ENCODE measurements at regions not wholly inside any gene's neighbourhood (a gene's known extent, or its start where the extent isn't known, plus 50 kb on each side); places are given as distances from the start of the nearest gene placed in this dataset.

GRCh38 chr1:213750231-213751063 lies 237.3 kb upstream of the PROX1 start:
- Histone ChIP-seq H3K4me3 (no peak overlapping the region), H3K27me3 (replicated peaks in 1 of 7) (no peaks in the 10 kb centered on the region), H3K36me3 (no peaks in the 10 kb centered on the region), H3K9me3 (peaks cover 0 to 10% (median 0%) of the 10 kb centered on the region in 8 donors), H3K27ac (no peak overlapping the region), H3K4me1 (no peaks in the 10 kb centered on the region)
- DNase-seq: no peak
- TF ChIP-seq POLR2AphosphoS5 (IDR thresholded peaks at IDR 0.05): no peak
- no peak for TF ChIP-seq POLR2A (IDR thresholded peaks at IDR 0.05)
- TF ChIP-seq CTCF (IDR thresholded peaks at IDR 0.05 in 8 of 11, conservative IDR thresholded peaks at IDR 0.05 in 3 of 11): no peak
- intact Hi-C loops (cut with DNase I; ENCODE audit: low total_unique reads): no loop called here
- WGBS, 5 donors: 53 to 63% (median 57%) methylated on average over 6 of the region's 6 CpGs

DNA sequence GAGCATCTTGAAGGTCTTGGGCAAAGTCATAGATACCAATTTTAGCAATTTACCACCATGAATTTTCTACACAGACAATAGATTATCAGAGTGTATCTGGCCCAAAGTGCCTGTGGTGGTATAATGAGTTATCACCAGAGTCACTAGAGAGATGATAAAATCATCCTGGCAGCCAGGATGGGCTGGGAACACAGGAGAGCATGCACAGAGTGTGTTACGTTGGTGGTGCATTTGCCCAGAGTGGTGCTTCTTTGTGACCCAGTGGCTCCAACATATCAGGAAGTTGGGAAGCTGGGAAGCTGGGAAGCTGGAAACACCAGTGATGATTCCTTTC lies 236.7 kb upstream of the PROX1 start:
- Histone ChIP-seq H3K9me3 (peaks cover 0 to 10% (median 0%) of the 10 kb centered on the region in 8 donors), H3K27me3 (replicated peaks in 1 of 7) (no peaks in the 10 kb centered on the region), H3K4me3 (no peak overlapping the region), H3K4me1 (no peaks in the 10 kb centered on the region), H3K27ac (no peak overlapping the region), H3K36me3 (no peaks in the 10 kb centered on the region)
- WGBS, 5 donors: 73 to 92% (median 80%) methylated on average over 1 of the region's 1 CpG
- TF ChIP-seq POLR2AphosphoS5 (IDR thresholded peaks at IDR 0.05) (no peak), CTCF (IDR thresholded peaks at IDR 0.05 in 8 of 11, conservative IDR thresholded peaks at IDR 0.05 in 3 of 11) (no peak), POLR2A (IDR thresholded peaks at IDR 0.05) (no peak)
- intact Hi-C loops (cut with DNase I; ENCODE audit: low total_unique reads): no loop called here
- no peak for DNase-seq

DNA sequence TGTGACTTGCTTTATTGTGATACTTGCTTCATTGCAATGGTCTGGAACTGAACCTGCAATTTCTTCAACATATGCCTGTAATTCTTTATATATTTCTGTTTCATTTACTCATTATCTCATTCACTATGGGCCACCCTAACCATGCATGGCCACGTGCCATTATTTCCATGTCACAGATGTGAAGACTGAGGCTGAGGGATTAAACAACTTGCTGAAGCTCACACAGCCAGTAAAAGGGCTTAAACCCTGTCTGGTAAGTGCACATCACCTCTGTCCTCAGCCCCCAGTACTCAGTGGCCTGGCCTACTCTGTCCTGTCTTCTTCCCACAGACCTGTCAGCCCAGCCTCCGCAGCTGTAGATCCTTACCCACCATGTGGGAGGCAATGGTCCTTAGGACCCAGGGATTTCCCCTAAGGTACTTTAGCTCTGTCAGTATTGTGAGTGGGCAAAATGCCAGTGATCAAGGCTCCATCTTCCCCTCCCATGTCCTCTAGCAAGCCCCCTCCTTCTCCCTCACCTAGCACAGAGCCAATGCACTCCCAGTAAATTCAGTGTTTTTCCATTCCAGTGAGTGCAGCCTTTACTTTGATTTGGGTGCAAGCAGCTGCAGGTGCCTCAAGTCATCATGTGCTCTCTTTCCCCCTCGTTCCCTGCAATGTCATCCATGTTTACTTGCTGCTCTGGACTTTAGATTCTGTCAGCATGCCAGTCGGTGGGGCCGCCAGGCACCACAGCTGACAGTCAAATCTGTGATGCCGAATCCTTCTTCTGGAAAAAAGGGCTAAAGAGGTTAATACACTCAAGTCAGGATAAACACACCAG lies 228.2 kb upstream of the PROX1 start:
- intact Hi-C loops (cut with DNase I; ENCODE audit: low total_unique reads): no loop called here
- H3K27ac ChIP-seq: no peak overlapping the region
- 68 to 79% (median 76%) methylated on average over 6 of the region's 6 CpGs for WGBS, 5 donors
- H3K4me1 ChIP-seq: peaks cover 0 to 11% (median 0%) of the 10 kb centered on the region in 6 donors
- no peak overlapping the region for H3K4me3 ChIP-seq
- peaks cover 0 to 12% (median 0%) of the 10 kb centered on the region in 8 donors for H3K9me3 ChIP-seq
- H3K27me3 ChIP-seq (replicated peaks in 1 of 7): no peaks in the 10 kb centered on the region
- no peak for TF ChIP-seq CTCF (IDR thresholded peaks at IDR 0.05 in 8 of 11, conservative IDR thresholded peaks at IDR 0.05 in 3 of 11)
- TF ChIP-seq POLR2A (IDR thresholded peaks at IDR 0.05): no peak
- TF ChIP-seq POLR2AphosphoS5 (IDR thresholded peaks at IDR 0.05): no peak
- no peak for DNase-seq
- H3K36me3 ChIP-seq: no peaks in the 10 kb centered on the region

DNA sequence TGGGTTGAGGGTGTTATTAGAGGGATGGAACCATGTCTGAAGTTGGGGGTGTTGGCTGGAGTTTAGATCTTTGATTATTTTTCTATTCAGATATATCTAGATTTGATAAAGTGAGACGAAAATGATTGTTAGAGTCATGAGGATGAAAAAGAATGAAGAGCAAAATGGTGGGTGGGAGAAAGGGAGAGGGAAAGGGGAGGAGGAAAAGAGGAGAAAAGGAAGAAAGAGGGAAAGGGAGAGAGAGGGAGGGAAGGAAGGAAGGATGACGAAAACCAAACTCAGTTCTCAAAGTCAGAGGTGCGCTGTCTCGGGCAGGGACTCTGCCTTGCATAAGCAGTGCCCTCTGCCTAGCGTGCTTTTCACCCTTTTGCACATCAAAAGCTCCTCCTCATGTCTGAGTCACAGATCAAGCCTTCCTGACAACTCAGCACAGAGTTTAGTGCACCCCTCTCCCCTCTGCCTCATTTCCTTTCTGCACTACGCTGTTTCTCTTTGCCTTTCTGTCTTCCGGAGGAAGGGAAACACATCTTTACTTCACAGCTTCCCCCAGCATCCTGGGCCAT lies 225.8 kb upstream of the PROX1 start:
- 30 to 38% (median 33%) methylated on average over 7 of the region's 7 CpGs for WGBS, 5 donors
- TF ChIP-seq POLR2A (IDR thresholded peaks at IDR 0.05) (no peak), POLR2AphosphoS5 (IDR thresholded peaks at IDR 0.05) (no peak), CTCF (IDR thresholded peaks at IDR 0.05 in 8 of 11, conservative IDR thresholded peaks at IDR 0.05 in 3 of 11) (no peak)

More for the DNA sequence above, 225.8 kb upstream of the PROX1 start:
- Histone ChIP-seq H3K4me1 (peaks cover 0 to 11% (median 0%) of the 10 kb centered on the region in 6 donors), H3K36me3 (no peaks in the 10 kb centered on the region), H3K4me3 (no peak overlapping the region), H3K9me3 (peaks cover 0 to 12% (median 0%) of the 10 kb centered on the region in 8 donors), H3K27ac (no peak overlapping the region), H3K27me3 (replicated peaks in 1 of 7) (no peaks in the 10 kb centered on the region)
- DNase-seq: no peak
- intact Hi-C loops (cut with DNase I; ENCODE audit: low total_unique reads): no loop called here
